SK-N-MC (cell line): ENCODE measurements at regions not wholly inside any gene's neighbourhood (a gene's known extent, or its start where the extent isn't known, plus 50 kb on each side); places are given as distances from the start of the nearest gene placed in this dataset.

Experiments used
- DNase-seq: peaks from one replicate; pipeline ENCODE4 v3.0.0-alpha.2; 2011; ENCODE audit warnings: low read depth, low spot score
- H3K27ac ChIP-seq: fragments of 200-600 bp; sonication (generic); 2 replicates; pipeline ENCODE4 v1.5.1; 2016; ENCODE audit warnings: mixed run types
- H3K36me3 ChIP-seq: fragments of 200-600 bp; sonication (generic); 2 replicates; pipeline ENCODE4 v1.6.1; 2017; ENCODE audit warnings: antibody characterized with exemption, low read length, mixed read lengths; ENCODE audit not compliant: insufficient read depth
- H3K4me3 ChIP-seq: fragments of 200-600 bp; sonication (generic); 2 replicates; pipeline ENCODE4 v1.5.1; 2016
- H3K9ac ChIP-seq: fragments of 200-600 bp; sonication (generic); 2 replicates; pipeline ENCODE4 v1.8.0; 2017; ENCODE audit warnings: mixed run types, mixed read lengths; ENCODE audit not compliant: insufficient read length
- H3K9me3 ChIP-seq: fragments of 200-600 bp; sonication (generic); 2 replicates; pipeline ENCODE4 v1.6.1; 2017; ENCODE audit warnings: low read depth, mild to moderate bottlenecking, antibody characterized with exemption, low read length, moderate library complexity, mixed read lengths
- EZH2 ChIP-seq: fragments of 200-600 bp; sonication (generic); IDR thresholded peaks from one replicate; pipeline ENCODE4 v1.6.1; 2017; ENCODE audit warnings: antibody characterized with exemption
- FOXP2 ChIP-seq: optimal IDR thresholded peaks from 2 replicates; pipeline ENCODE3; 2011; ENCODE audit warnings: mild to moderate bottlenecking, moderate library complexity; ENCODE audit not compliant: insufficient read depth; ENCODE audit errors: extremely low read length, control extremely low read depth
- POLR2AphosphoS5 ChIP-seq: IDR thresholded peaks from 2 replicates; pipeline ENCODE4 v1.6.1; 2012; ENCODE audit warnings: mild to moderate bottlenecking, low read depth, low read length, borderline replicate concordance

DNA sequence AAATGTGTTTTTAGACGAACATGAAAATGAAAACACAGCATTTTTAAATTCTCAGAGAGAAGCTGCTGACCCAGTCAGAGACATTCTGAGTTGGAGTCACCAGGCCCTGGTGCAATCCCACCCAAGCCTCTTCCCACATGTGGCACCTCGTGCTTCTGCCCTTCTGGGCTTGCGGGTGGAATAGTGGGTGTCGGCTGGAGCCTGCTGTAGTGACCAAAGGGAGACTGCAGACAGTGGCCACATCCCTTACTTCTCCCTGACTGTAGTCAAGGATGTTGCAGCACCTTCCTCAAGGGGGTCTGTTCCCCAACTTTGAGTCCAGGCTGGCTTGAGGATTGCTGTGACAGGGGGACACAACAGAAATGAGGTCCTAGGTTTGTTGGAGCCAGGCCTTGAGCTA, 104.4 kb upstream of the GLI2 start:
- no peak overlapping the region for H3K4me3 ChIP-seq
- H3K36me3 ChIP-seq: no peaks in the 10 kb centered on the region
- no peak overlapping the region for H3K27ac ChIP-seq
- TF ChIP-seq POLR2AphosphoS5 (no peak), EZH2 (no peak), FOXP2 (no peak)
- no peak for DNase-seq
- H3K9ac ChIP-seq: no peak overlapping the region
- H3K9me3 ChIP-seq: no peaks in the 10 kb centered on the region

DNA sequence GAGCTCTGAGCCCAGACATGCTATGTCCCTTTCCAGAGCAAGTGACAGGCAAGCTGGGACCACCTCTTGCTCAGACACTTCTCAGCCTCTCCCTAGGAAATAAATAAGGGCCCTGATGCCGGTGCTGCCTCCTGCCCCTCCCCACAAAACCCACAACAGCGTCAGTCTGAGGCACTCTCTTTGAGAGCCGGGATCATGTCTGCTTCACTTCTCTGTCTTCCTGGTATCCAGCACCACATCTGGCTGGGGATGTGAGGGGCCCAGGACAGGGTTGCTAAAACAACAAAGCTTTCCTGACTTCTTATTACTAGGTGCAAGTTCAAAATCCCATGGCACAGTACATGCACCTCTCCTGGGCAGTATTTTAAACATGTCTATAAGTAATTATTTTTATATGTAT, 103.9 kb upstream of the GLI2 start:
- Histone ChIP-seq H3K27ac (no peak overlapping the region), H3K9me3 (no peaks in the 10 kb centered on the region), H3K36me3 (no peaks in the 10 kb centered on the region), H3K4me3 (no peak overlapping the region), H3K9ac (no peak overlapping the region)
- DNase-seq: no peak
- TF ChIP-seq POLR2AphosphoS5 (no peak), FOXP2 (no peak), EZH2 (no peak)

DNA sequence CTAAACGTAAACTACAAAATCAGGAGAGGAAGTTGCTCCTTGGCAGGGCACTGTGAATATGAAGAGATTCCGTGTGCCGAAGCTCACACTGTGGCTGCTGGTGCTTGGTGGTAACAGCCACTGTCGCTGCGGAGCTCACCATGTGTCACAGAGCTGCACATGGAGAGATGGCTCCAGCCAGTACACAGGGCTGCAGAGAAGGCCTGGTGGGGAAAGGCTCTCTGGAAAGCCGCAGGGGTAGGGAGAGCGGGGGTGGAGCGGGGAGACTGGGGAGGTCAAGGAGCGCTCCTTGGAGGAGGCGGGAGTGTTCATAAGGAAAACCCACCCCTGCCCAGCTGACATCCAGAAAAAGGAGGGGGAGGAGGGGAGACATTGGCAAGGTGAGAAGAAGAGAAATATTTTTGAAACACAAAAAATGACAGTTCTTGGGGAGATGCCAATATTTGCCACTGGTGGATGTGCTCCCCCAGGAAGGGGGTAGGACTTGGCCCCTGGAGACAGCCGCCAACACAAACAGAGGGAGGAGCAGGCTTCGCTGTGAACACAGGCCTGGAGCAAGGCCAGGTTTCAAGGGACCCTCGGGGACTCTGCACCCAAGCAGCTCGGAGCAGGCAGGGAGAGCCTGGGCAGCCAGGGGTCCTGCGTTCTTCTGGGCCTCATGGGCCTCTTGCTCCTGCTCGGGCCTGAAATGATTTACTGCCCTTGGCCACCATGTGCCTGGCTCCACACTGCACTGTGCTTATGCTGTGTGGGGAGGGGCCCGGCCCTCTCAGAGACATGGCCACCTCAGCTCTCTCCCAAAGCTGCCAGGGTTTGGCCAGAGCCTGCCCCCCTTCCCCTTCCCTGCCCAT, 102.6 kb upstream of the GLI2 start:
- Histone ChIP-seq H3K9me3 (no peaks in the 10 kb centered on the region), H3K4me3 (no peak overlapping the region), H3K36me3 (no peaks in the 10 kb centered on the region), H3K9ac (no peak overlapping the region), H3K27ac (no peak overlapping the region)
- TF ChIP-seq FOXP2: no peak
- no peak for TF ChIP-seq EZH2
- no peak for TF ChIP-seq POLR2AphosphoS5
- no peak for DNase-seq

DNA sequence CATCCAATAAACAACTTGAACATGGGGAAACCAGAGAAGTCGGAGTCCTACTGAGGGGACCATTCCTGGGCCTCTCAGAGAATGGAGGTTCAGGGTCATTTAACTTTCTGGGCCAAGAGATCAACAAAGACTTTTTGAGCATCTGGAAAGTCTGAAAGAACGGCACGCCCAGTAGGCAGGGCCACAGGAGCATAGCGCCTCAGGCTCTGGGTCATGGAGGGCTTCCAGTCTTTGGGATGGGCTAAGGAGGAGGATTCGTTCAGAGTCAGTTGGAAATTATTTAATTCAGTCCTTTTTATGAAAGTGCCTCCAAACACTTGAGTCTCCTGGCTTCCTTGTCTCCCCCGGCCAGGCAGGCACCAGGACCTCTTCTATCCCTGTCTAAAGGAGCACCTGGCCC, 101.1 kb upstream of the GLI2 start:
- H3K9ac ChIP-seq: no peak overlapping the region
- H3K27ac ChIP-seq: no peak overlapping the region
- H3K4me3 ChIP-seq: no peak overlapping the region
- TF ChIP-seq POLR2AphosphoS5 (no peak), FOXP2 (no peak), EZH2 (no peak)
- no peaks in the 10 kb centered on the region for H3K36me3 ChIP-seq
- no peaks in the 10 kb centered on the region for H3K9me3 ChIP-seq
- no peak for DNase-seq

DNA sequence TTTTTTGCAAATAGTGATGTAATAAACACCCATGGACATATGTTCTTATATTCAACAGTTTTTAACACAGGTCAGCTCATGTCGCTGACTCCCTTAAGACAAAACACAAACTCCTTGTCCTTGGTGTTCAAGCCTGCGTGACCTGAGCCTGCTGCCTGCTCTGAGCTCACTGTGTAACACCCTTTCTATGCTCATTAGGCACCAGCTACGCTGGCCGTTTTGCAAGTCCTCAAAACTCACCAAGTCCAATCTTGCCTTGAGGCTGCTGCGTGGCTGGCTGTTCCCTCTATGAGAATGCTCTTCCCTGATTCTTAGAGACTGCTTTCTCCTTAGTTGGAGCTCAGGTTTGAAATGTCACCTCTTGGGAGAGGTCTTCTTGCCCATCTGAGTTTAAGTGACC, 100.5 kb upstream of the GLI2 start:
- H3K4me3 ChIP-seq: no peak overlapping the region
- H3K36me3 ChIP-seq: no peaks in the 10 kb centered on the region
- TF ChIP-seq EZH2 (no peak), FOXP2 (no peak), POLR2AphosphoS5 (no peak)
- H3K27ac ChIP-seq: no peak overlapping the region
- no peaks in the 10 kb centered on the region for H3K9me3 ChIP-seq
- H3K9ac ChIP-seq: no peak overlapping the region
- no peak for DNase-seq

DNA sequence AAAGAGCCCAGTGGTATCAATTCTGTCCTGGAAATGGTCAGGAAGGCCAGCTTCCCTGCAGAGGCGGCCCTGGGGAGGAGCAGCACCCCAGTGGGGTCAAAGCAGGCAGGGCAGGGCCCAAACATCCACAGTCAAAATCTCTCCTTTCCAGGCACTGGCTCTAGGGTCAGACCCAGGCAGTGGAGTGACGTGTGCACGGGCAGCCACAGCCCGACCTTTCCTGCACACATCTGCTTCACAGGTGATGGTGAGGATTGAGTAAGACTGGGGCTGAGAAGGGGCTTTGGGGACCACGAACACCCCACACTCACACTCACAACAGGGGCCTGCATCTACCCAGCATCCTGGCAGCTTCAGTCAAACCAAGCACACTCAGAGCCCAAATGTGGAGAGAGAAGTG, 97.8 kb upstream of the GLI2 start:
- no peak for DNase-seq
- Histone ChIP-seq H3K9ac (no peak overlapping the region), H3K9me3 (no peaks in the 10 kb centered on the region), H3K27ac (no peak overlapping the region), H3K36me3 (no peaks in the 10 kb centered on the region), H3K4me3 (no peak overlapping the region)
- TF ChIP-seq POLR2AphosphoS5: no peak

DNA sequence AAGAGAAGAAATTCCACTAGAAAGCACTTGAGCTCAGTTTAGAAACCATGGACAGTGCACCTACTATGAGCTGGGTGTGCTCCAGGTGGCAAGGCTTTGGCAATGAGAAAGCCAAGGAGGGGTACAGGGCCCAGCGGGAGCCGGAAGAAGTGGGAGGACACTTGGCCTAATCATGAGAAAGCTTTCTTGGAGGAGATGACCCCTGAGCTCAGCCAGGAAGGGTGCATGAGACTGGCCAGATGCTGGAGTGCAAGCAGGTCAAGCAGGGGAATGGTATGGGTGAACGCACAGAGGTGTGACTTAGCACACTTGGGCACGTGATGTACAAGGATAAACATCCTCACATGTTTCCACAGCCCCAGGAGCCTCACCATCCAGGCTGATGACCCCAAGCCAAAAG, 97.2 kb upstream of the GLI2 start:
- no peak overlapping the region for H3K27ac ChIP-seq
- no peak overlapping the region for H3K9ac ChIP-seq
- H3K4me3 ChIP-seq: no peak overlapping the region
- DNase-seq: no peak
- TF ChIP-seq POLR2AphosphoS5: no peak
- H3K36me3 ChIP-seq: no peaks in the 10 kb centered on the region
- no peaks in the 10 kb centered on the region for H3K9me3 ChIP-seq

DNA sequence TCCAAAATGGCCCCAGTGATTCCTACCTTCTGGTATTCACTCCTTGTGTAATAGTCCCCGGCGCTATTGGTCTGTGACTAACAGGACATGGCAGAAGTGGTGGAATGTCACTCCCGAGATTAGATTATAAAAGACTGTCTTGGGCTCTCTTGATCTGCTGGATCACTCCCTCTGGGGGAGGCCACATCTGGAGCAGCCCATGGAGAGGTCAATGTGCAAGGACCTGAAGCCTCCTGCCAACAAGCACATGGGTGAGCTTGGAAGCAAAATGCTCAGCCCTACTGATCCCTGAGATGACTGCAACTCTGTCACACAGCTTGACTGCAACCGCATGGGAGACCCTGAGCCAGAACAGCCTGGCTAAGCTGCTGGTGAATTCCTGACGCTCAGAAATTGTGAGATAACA, 94.3 kb upstream of the GLI2 start:
- Histone ChIP-seq H3K27ac (no peak overlapping the region), H3K9me3 (no peaks in the 10 kb centered on the region), H3K9ac (no peak overlapping the region), H3K4me3 (no peak overlapping the region), H3K36me3 (no peaks in the 10 kb centered on the region)
- no peak for DNase-seq
- no peak for TF ChIP-seq FOXP2
- TF ChIP-seq POLR2AphosphoS5: no peak
- no peak for TF ChIP-seq EZH2

DNA sequence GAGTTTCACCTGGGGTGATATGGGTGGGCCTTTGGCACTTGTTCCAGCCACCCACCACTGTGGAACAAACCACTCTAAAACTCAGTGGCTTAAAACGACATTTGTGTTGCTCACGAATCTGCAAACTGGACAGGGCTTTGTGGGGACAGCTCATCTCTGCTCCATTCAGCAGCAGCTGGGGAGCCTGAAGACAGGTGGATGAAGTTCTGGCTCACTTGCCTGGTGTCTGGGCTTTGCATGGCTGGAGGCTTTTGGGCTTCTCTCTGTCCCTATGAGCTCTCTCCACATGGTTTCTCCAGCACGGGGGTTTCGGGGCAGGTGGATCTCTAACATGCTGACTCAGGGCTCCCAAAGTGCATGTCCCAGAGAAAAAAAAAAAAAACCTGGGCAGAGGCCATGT, 93.0 kb upstream of the GLI2 start:
- Histone ChIP-seq H3K9me3 (no peaks in the 10 kb centered on the region), H3K36me3 (no peaks in the 10 kb centered on the region), H3K9ac (no peak overlapping the region), H3K27ac (no peak overlapping the region), H3K4me3 (no peak overlapping the region)
- TF ChIP-seq EZH2 (no peak), POLR2AphosphoS5 (no peak), FOXP2 (no peak)
- DNase-seq: no peak
